ENCODE measurements at regions not wholly inside any gene's neighbourhood (a gene's known extent, or its start where the extent isn't known, plus 50 kb on each side); places are given as distances from the start of the nearest gene placed in this dataset.

GRCh38 chr6:780706-781105 lies 87.8 kb upstream of the EXOC2 start:
- TF ChIP-seq CTCF (IDR thresholded peaks at IDR 0.05): no peak
- TF ChIP-seq EZH2 (IDR thresholded peaks at IDR 0.05): no peak
